Astrocyte (in vitro differentiated cells and primary cell): ENCODE measurements at regions not wholly inside any gene's neighbourhood (a gene's known extent, or its start where the extent isn't known, plus 50 kb on each side); places are given as distances from the start of the nearest gene placed in this dataset.
A peak's percentile ranks its signal among the peaks of the same experiment; 100 is the strongest.

Experiments
- DNase-seq: peaks from one replicate; pipeline ENCODE4 v3.0.0-alpha.2; 2010; ENCODE audit warnings: low read depth
- FAIRE-seq: peaks from 2 replicates; lab custom pipeline; 2011; peaks lifted over from hg19 to GRCh38; lab: Jason Lieb, UNC
- H2AFZ ChIP-seq: 2 replicates; pipeline ENCODE4 v1.6.0; 2012; ENCODE audit warnings: low read depth, low read length, inconsistent platforms
- H3K27ac ChIP-seq: 2 replicates; pipeline ENCODE4 v1.5.1; 2011; ENCODE audit warnings: low read depth, low read length, inconsistent platforms
- H3K27me3 ChIP-seq: 2 replicates; pipeline ENCODE4 v1.6.0; 2011; ENCODE audit warnings: low read length, inconsistent platforms; ENCODE audit not compliant: insufficient read depth
- H3K36me3 ChIP-seq: 2 replicates; pipeline ENCODE4 v1.5.1; 2011; ENCODE audit warnings: low read length, inconsistent platforms; ENCODE audit not compliant: insufficient read depth
- H3K4me1 ChIP-seq: 2 replicates; pipeline ENCODE4 v1.5.1; 2011; ENCODE audit warnings: low read length, inconsistent platforms; ENCODE audit not compliant: insufficient read depth
- H3K4me2 ChIP-seq: 2 replicates; pipeline ENCODE4 v1.6.0; 2012; ENCODE audit warnings: low read length, inconsistent platforms
- H3K4me3 ChIP-seq: 2 replicates; pipeline ENCODE4 v1.5.1; 2011; ENCODE audit warnings: low read depth, mild to moderate bottlenecking, low read length, inconsistent platforms; ENCODE audit not compliant: insufficient read depth
- H3K79me2 ChIP-seq: 2 replicates; pipeline ENCODE4 v1.6.0; 2012; ENCODE audit warnings: mild to moderate bottlenecking, low read length, inconsistent platforms; ENCODE audit not compliant: insufficient read depth
- H3K9ac ChIP-seq: 2 replicates; pipeline ENCODE4 v1.6.0; 2012; ENCODE audit warnings: mild to moderate bottlenecking, low read length, inconsistent platforms
- H3K9me3 ChIP-seq: 2 replicates; pipeline ENCODE4 v1.5.1; 2012; ENCODE audit warnings: low read depth, mild to moderate bottlenecking, low read length, inconsistent platforms; ENCODE audit not compliant: insufficient read depth
- H4K20me1 ChIP-seq: 2 replicates; pipeline ENCODE4 v1.6.0; 2012; ENCODE audit warnings: low read length, inconsistent platforms; ENCODE audit not compliant: insufficient read depth
- H3K27ac Mint-ChIP-seq: one replicate; pipeline ENCODE4 v1.8.0; 2021; ENCODE audit warnings: mild to moderate bottlenecking, mixed read lengths; ENCODE audit not compliant: unreplicated experiment
- H3K27me3 Mint-ChIP-seq: one replicate; pipeline ENCODE4 v1.8.0; 2021; ENCODE audit warnings: low read depth, mixed read lengths; ENCODE audit not compliant: unreplicated experiment
- H3K36me3 Mint-ChIP-seq: one replicate; pipeline ENCODE4 v1.8.0; 2021; ENCODE audit warnings: low read depth, mixed read lengths; ENCODE audit not compliant: unreplicated experiment
- H3K4me1 Mint-ChIP-seq: one replicate; pipeline ENCODE4 v1.8.0; 2021; ENCODE audit warnings: low read depth, mixed read lengths; ENCODE audit not compliant: unreplicated experiment
- H3K4me3 Mint-ChIP-seq: one replicate; pipeline ENCODE4 v1.8.0; 2021; ENCODE audit warnings: mild to moderate bottlenecking, moderate library complexity, mixed read lengths; ENCODE audit not compliant: unreplicated experiment
- H3K9me3 Mint-ChIP-seq: one replicate; pipeline ENCODE4 v1.8.0; 2021; ENCODE audit warnings: mild to moderate bottlenecking, mixed read lengths; ENCODE audit not compliant: unreplicated experiment
- CTCF ChIP-seq: IDR thresholded peaks from 2 replicates; pipeline ENCODE4 v1.5.1; 2011; ENCODE audit warnings: low read depth, mild to moderate bottlenecking, inconsistent platforms, low read length, moderate library complexity; ENCODE audit not compliant: insufficient read depth
- EZH2 ChIP-seq: IDR thresholded peaks from 2 replicates; pipeline ENCODE4 v1.6.1; 2012; ENCODE audit warnings: mild to moderate bottlenecking, low read length, inconsistent platforms; ENCODE audit not compliant: insufficient read depth

- peaks cover 7% of the 10 kb centered on the region for H3K9me3 Mint-ChIP-seq
- H3K4me1 Mint-ChIP-seq: peaks cover 17% of the 10 kb centered on the region
- H2AFZ ChIP-seq: no peak overlapping the region
- H3K36me3 ChIP-seq: no peaks in the 10 kb centered on the region
- no peak overlapping the region for H3K27ac ChIP-seq
- no peaks in the 10 kb centered on the region for H3K27me3 Mint-ChIP-seq
- H3K27ac Mint-ChIP-seq: no peak overlapping the region
- H3K36me3 Mint-ChIP-seq: no peaks in the 10 kb centered on the region
- no peak overlapping the region for H3K4me2 ChIP-seq
- H3K4me3 ChIP-seq: no peak overlapping the region
- DNase-seq (peak; percentile 48), FAIRE-seq (peak; percentile 62)
- H3K9me3 ChIP-seq: no peaks in the 10 kb centered on the region
- H3K4me1 ChIP-seq: peaks cover 5% of the 10 kb centered on the region
- no peaks in the 10 kb centered on the region for H4K20me1 ChIP-seq
- no peak for TF ChIP-seq CTCF
- TF ChIP-seq EZH2: no peak
- H3K4me3 Mint-ChIP-seq: no peak overlapping the region
- peak overlapping the region; percentile 1 for H3K9ac ChIP-seq
- H3K79me2 ChIP-seq: no peaks in the 10 kb centered on the region
- no peaks in the 10 kb centered on the region for H3K27me3 ChIP-seq
Observed at GRCh38 chr2:71759060-71759459, 305.7 kb downstream of the DYSF start.

- Histone ChIP-seq H3K9ac (no peak overlapping the region), H3K27ac (no peak overlapping the region), H3K4me1 (peaks cover 5% of the 10 kb centered on the region), H4K20me1 (no peaks in the 10 kb centered on the region), H3K36me3 (no peaks in the 10 kb centered on the region), H3K79me2 (no peaks in the 10 kb centered on the region), H3K4me2 (no peak overlapping the region), H2AFZ (no peak overlapping the region), H3K9me3 (no peaks in the 10 kb centered on the region), H3K4me3 (no peak overlapping the region), H3K27me3 (no peaks in the 10 kb centered on the region)
- no peak for FAIRE-seq
- Mint-ChIP-seq H3K27ac (no peak overlapping the region), H3K4me1 (peaks cover 17% of the 10 kb centered on the region), H3K27me3 (no peaks in the 10 kb centered on the region), H3K36me3 (no peaks in the 10 kb centered on the region), H3K4me3 (no peak overlapping the region), H3K9me3 (peaks cover 2% of the 10 kb centered on the region)
- TF ChIP-seq EZH2: no peak
- no peak for TF ChIP-seq CTCF
- DNase-seq: no peak
Observed at GRCh38 chr2:71757351-71757750, 304.0 kb downstream of the DYSF start.

- no peak overlapping the region for H3K9ac ChIP-seq
- H4K20me1 ChIP-seq: no peaks in the 10 kb centered on the region
- peak; percentile 49 for DNase-seq
- H3K27me3 ChIP-seq: no peaks in the 10 kb centered on the region
- H3K9me3 ChIP-seq: no peaks in the 10 kb centered on the region
- H3K4me1 Mint-ChIP-seq: peaks cover 17% of the 10 kb centered on the region
- H3K4me1 ChIP-seq: peaks cover 5% of the 10 kb centered on the region
- no peak for FAIRE-seq
- H3K36me3 ChIP-seq: no peaks in the 10 kb centered on the region
- no peaks in the 10 kb centered on the region for H3K79me2 ChIP-seq
- peak overlapping the region; percentile 26 for H3K4me2 ChIP-seq
- no peaks in the 10 kb centered on the region for H3K27me3 Mint-ChIP-seq
- TF ChIP-seq CTCF (no peak), EZH2 (no peak)
- no peak overlapping the region for H3K27ac Mint-ChIP-seq
- H2AFZ ChIP-seq: no peak overlapping the region
- H3K36me3 Mint-ChIP-seq: no peaks in the 10 kb centered on the region
- no peak overlapping the region for H3K27ac ChIP-seq
- no peak overlapping the region for H3K4me3 Mint-ChIP-seq
- peaks cover 5% of the 10 kb centered on the region for H3K9me3 Mint-ChIP-seq
- H3K4me3 ChIP-seq: no peak overlapping the region
Observed at GRCh38 chr2:71756280-71756906, 303.0 kb downstream of the DYSF start.
